ENCODE measurements at regions not wholly inside any gene's neighbourhood (a gene's known extent, or its start where the extent isn't known, plus 50 kb on each side); places are given as distances from the start of the nearest gene placed in this dataset.

DNA sequence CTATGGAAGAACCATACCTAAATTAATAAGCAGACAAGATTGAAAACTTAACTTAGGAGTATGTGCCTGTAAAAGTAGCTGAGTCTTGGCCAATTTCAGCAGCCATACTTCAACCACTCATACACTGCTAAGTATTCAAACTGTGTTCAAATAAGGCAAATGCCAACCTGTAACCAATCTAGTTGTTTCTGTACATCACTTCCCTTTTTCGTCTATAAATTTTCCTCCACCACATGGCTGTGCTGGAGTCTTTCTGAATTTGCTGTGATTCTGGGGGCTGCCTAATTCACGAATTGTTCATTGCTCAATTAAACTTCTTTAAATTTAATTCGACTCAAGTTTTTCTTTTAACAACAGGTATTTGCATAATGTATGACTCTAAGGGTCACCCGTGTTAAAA is 184.4 kb downstream of the PLK2 start:
- TF ChIP-seq, protein P1, sequence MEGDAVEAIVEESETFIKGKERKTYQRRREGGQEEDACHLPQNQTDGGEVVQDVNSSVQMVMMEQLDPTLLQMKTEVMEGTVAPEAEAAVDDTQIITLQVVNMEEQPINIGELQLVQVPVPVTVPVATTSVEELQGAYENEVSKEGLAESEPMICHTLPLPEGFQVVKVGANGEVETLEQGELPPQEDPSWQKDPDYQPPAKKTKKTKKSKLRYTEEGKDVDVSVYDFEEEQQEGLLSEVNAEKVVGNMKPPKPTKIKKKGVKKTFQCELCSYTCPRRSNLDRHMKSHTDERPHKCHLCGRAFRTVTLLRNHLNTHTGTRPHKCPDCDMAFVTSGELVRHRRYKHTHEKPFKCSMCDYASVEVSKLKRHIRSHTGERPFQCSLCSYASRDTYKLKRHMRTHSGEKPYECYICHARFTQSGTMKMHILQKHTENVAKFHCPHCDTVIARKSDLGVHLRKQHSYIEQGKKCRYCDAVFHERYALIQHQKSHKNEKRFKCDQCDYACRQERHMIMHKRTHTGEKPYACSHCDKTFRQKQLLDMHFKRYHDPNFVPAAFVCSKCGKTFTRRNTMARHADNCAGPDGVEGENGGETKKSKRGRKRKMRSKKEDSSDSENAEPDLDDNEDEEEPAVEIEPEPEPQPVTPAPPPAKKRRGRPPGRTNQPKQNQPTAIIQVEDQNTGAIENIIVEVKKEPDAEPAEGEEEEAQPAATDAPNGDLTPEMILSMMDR (IDR thresholded peaks at IDR 0.05) = no peak
- TF ChIP-seq, protein P2, sequence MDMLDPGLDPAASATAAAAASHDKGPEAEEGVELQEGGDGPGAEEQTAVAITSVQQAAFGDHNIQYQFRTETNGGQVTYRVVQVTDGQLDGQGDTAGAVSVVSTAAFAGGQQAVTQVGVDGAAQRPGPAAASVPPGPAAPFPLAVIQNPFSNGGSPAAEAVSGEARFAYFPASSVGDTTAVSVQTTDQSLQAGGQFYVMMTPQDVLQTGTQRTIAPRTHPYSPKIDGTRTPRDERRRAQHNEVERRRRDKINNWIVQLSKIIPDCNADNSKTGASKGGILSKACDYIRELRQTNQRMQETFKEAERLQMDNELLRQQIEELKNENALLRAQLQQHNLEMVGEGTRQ (IDR thresholded peaks at IDR 0.05; ENCODE audit: borderline replicate concordance, low read depth, low read length) = no peak
- TF ChIP-seq POLR2AphosphoS5 (IDR thresholded peaks at IDR 0.05; ENCODE audit: low read depth, low read length) (no peak), FOXJ3 (CRISPR knock-in tag; IDR thresholded peaks at IDR 0.05) (no peak), RCOR1 (IDR thresholded peaks at IDR 0.05; ENCODE audit: low read length) (no peak), EP300 (IDR thresholded peaks at IDR 0.05; ENCODE audit: borderline replicate concordance in 1 of 2, low read depth in 1 of 2, low read length in 1 of 2) (no peak), NFIC (IDR thresholded peaks at IDR 0.05; ENCODE audit: borderline replicate concordance) (no peak), TCF12 (IDR thresholded peaks at IDR 0.05) (no peak), EZH2phosphoT487 (IDR thresholded peaks at IDR 0.05; ENCODE audit: borderline replicate concordance, low read depth) (no peak)
- TF ChIP-seq, protein P3, sequence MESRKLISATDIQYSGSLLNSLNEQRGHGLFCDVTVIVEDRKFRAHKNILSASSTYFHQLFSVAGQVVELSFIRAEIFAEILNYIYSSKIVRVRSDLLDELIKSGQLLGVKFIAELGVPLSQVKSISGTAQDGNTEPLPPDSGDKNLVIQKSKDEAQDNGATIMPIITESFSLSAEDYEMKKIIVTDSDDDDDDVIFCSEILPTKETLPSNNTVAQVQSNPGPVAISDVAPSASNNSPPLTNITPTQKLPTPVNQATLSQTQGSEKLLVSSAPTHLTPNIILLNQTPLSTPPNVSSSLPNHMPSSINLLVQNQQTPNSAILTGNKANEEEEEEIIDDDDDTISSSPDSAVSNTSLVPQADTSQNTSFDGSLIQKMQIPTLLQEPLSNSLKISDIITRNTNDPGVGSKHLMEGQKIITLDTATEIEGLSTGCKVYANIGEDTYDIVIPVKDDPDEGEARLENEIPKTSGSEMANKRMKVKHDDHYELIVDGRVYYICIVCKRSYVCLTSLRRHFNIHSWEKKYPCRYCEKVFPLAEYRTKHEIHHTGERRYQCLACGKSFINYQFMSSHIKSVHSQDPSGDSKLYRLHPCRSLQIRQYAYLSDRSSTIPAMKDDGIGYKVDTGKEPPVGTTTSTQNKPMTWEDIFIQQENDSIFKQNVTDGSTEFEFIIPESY (IDR thresholded peaks at IDR 0.05; ENCODE audit: borderline replicate concordance, low read depth) = no peak
- TF ChIP-seq, protein P4, sequence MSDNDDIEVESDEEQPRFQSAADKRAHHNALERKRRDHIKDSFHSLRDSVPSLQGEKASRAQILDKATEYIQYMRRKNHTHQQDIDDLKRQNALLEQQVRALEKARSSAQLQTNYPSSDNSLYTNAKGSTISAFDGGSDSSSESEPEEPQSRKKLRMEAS (IDR thresholded peaks at IDR 0.05; ENCODE audit: low read depth) = no peak
